SK-N-SH treated with all-trans-retinoic acid at 6 μM for 48 hours (cell line): ENCODE measurements at regions not wholly inside any gene's neighbourhood (a gene's known extent, or its start where the extent isn't known, plus 50 kb on each side); places are given as distances from the start of the nearest gene placed in this dataset.
"Not testable (repeated sequence)": the region's sequence is repeated elsewhere in the genome, so short reads cannot be mapped to it uniquely, and the experiment has no call there.

Experiments used
- ATAC-seq: fragments of 200-7000 bp; cut with Tn5 transposase; 3 replicates; pipeline ENCODE4 v1.9.1; 2020; ENCODE audit warnings: mild to moderate bottlenecking, moderate library complexity
- ARNTL ChIP-seq: fragments of 450-650 bp; formaldehyde crosslinking; IDR thresholded peaks from 2 replicates; pipeline ENCODE4 v1.5.0; 2020; ENCODE audit warnings: low read depth, mild to moderate bottlenecking, moderate library complexity, borderline replicate concordance
- BACH2 ChIP-seq: fragments of 250-450 bp; sonication (Bioruptor Pico); IDR thresholded peaks from 2 replicates; pipeline ENCODE4 v1.9.0; 2021; ENCODE audit warnings: mild to moderate bottlenecking, borderline replicate concordance
- CREB5 ChIP-seq: fragments of 250-450 bp; sonication (Bioruptor Pico); IDR thresholded peaks from 2 replicates; pipeline ENCODE4 v1.5.1; 2020; ENCODE audit warnings: low read depth, mild to moderate bottlenecking, moderate library complexity
- CSRNP3 ChIP-seq: fragments of 250-450 bp; sonication (Bioruptor Pico); IDR thresholded peaks from 2 replicates; pipeline ENCODE4 v1.5.1; 2021; ENCODE audit warnings: mild to moderate bottlenecking, moderate library complexity
- ESRRG ChIP-seq: fragments of 250-450 bp; sonication (Bioruptor Pico); IDR thresholded peaks from 2 replicates; pipeline ENCODE4 v1.6.1; 2021; ENCODE audit warnings: mild to moderate bottlenecking
- ISL1 ChIP-seq: fragments of 250-450 bp; sonication (Bioruptor Pico); IDR thresholded peaks from 2 replicates; pipeline ENCODE4 v2.1.2; 2022; ENCODE audit warnings: mild to moderate bottlenecking, moderate library complexity
- OSR1 ChIP-seq: fragments of 250-450 bp; sonication (Bioruptor Pico); IDR thresholded peaks from 2 replicates; pipeline ENCODE4 v1.8.0; 2022; ENCODE audit warnings: moderate library complexity, mild to moderate bottlenecking, inconsistent platforms
- PATZ1 ChIP-seq: fragments of 250-450 bp; sonication (Bioruptor Pico); IDR thresholded peaks from 2 replicates; pipeline ENCODE4 v1.8.0; 2020; ENCODE audit warnings: mild to moderate bottlenecking, moderate library complexity, borderline replicate concordance
- POU6F1 ChIP-seq: fragments of 250-450 bp; sonication (Bioruptor Pico); IDR thresholded peaks from 2 replicates; pipeline ENCODE4 v1.8.0; 2021; ENCODE audit warnings: low read depth, mild to moderate bottlenecking, moderate library complexity, borderline replicate concordance
- PPARA ChIP-seq: fragments of 250-450 bp; sonication (Bioruptor Pico); IDR thresholded peaks from 2 replicates; pipeline ENCODE4 v1.5.0; 2020; ENCODE audit warnings: mild to moderate bottlenecking, borderline replicate concordance
- RARB ChIP-seq: fragments of 250-450 bp; sonication (Bioruptor Pico); IDR thresholded peaks from 2 replicates; pipeline ENCODE4 v1.8.0; 2021; ENCODE audit warnings: mild to moderate bottlenecking, moderate library complexity
- TCF4 ChIP-seq: fragments of 250-450 bp; sonication (Bioruptor Pico); IDR thresholded peaks from 2 replicates; pipeline ENCODE4 v1.8.0; 2021; ENCODE audit warnings: mild to moderate bottlenecking, moderate library complexity, borderline replicate concordance
- TOX ChIP-seq: fragments of 250-450 bp; sonication (Bioruptor Pico); IDR thresholded peaks from 2 replicates; pipeline ENCODE4 v1.8.0; 2021; ENCODE audit warnings: mild to moderate bottlenecking, moderate library complexity, borderline replicate concordance
- ZC3H10 ChIP-seq: fragments of 250-450 bp; sonication (Bioruptor Pico); IDR thresholded peaks from 2 replicates; pipeline ENCODE4 v1.5.1; 2021; ENCODE audit warnings: mild to moderate bottlenecking, moderate library complexity
- ZFP3 ChIP-seq: fragments of 250-450 bp; sonication (Bioruptor Pico); IDR thresholded peaks from 2 replicates; pipeline ENCODE4 v1.5.0; 2020; ENCODE audit warnings: mild to moderate bottlenecking, moderate library complexity
- ZFP30 ChIP-seq: fragments of 450-650 bp; formaldehyde crosslinking; IDR thresholded peaks from 2 replicates; pipeline ENCODE4 v1.5.0; 2022; ENCODE audit warnings: mild to moderate bottlenecking, moderate library complexity
- ZNF565 ChIP-seq: fragments of 450-650 bp; formaldehyde crosslinking; conservative IDR thresholded peaks from 2 replicates; pipeline ENCODE4 v1.5.0; 2020; ENCODE audit warnings: low read depth, mild to moderate bottlenecking, moderate library complexity
- ZNF70 ChIP-seq: fragments of 450-650 bp; formaldehyde crosslinking; IDR thresholded peaks from 2 replicates; pipeline ENCODE4 v1.5.0; 2020; ENCODE audit warnings: mild to moderate bottlenecking, moderate library complexity

GRCh38 chr7:9127901-9128300 lies 694.5 kb downstream of the NXPH1 start (continued):
- TF ChIP-seq POU6F1 (CRISPR knock-in tag) (no peak), PPARA (CRISPR knock-in tag) (no peak), BACH2 (CRISPR knock-in tag) (no peak), CSRNP3 (CRISPR knock-in tag) (no peak), TOX (no peak), OSR1 (no peak)
- TF ChIP-seq, all 23 proteins: peak for 0

- no peak for ATAC-seq
- TF ChIP-seq CSRNP3 (CRISPR knock-in tag) (no peak), RARB (CRISPR knock-in tag) (no peak), ZFP30 (CRISPR knock-in tag) (no peak), ZFP3 (CRISPR knock-in tag) (no peak), OSR1 (no peak), ISL1 (no peak), POU6F1 (CRISPR knock-in tag) (no peak), ESRRG (CRISPR knock-in tag) (no peak), ARNTL (CRISPR knock-in tag) (no peak)
Measured at GRCh38 chr7:9148687-9149086, 715.3 kb downstream of the NXPH1 start.

- no peak for ATAC-seq
- TF ChIP-seq ZFP30 (CRISPR knock-in tag) (no peak), ZNF565 (no peak), ZC3H10 (no peak), ZFP3 (CRISPR knock-in tag) (no peak), CREB5 (CRISPR knock-in tag) (no peak), BACH2 (CRISPR knock-in tag) (no peak), CSRNP3 (CRISPR knock-in tag) (no peak), POU6F1 (CRISPR knock-in tag) (no peak), PATZ1 (CRISPR knock-in tag) (no peak), TOX (no peak), ZNF70 (no peak), OSR1 (no peak), RARB (CRISPR knock-in tag) (no peak), TCF4 (no peak)
- TF ChIP-seq, all 23 proteins: peak for 0
Measured at GRCh38 chr7:9149499-9150082, 716.2 kb downstream of the NXPH1 start.

- not testable (repeated sequence) for ATAC-seq
Measured at GRCh38 chr7:9163691-9164090, 730.3 kb downstream of the NXPH1 start.
